Endothelial cell (in vitro differentiated cells): ENCODE measurements at regions not wholly inside any gene's neighbourhood (a gene's known extent, or its start where the extent isn't known, plus 50 kb on each side); places are given as distances from the start of the nearest gene placed in this dataset.

ENCODE experiments used
- DNase-seq: peaks from one replicate; pipeline ENCODE4 v3.0.0; 2021; ENCODE audit warnings: low spot score
- H3K27ac Mint-ChIP-seq: one replicate; pipeline ENCODE4 v1.8.0; 2021; ENCODE audit warnings: mixed read lengths, inconsistent platforms; ENCODE audit not compliant: unreplicated experiment
- H3K27me3 Mint-ChIP-seq: one replicate; pipeline ENCODE4 v1.8.0; 2021; ENCODE audit warnings: mild to moderate bottlenecking, moderate library complexity, mixed read lengths, inconsistent platforms; ENCODE audit not compliant: unreplicated experiment
- H3K36me3 Mint-ChIP-seq: one replicate; pipeline ENCODE4 v1.8.0; 2021; ENCODE audit warnings: mild to moderate bottlenecking, low read depth, mixed read lengths, inconsistent platforms; ENCODE audit not compliant: unreplicated experiment
- H3K4me1 Mint-ChIP-seq: one replicate; pipeline ENCODE4 v1.8.0; 2021; ENCODE audit warnings: mild to moderate bottlenecking, mixed read lengths, inconsistent platforms; ENCODE audit not compliant: unreplicated experiment
- H3K4me3 Mint-ChIP-seq: one replicate; pipeline ENCODE4 v1.8.0; 2021; ENCODE audit warnings: mild to moderate bottlenecking, mixed read lengths, inconsistent platforms; ENCODE audit not compliant: unreplicated experiment
- H3K9me3 Mint-ChIP-seq: one replicate; pipeline ENCODE4 v1.8.0; 2021; ENCODE audit warnings: mixed read lengths, inconsistent platforms; ENCODE audit not compliant: unreplicated experiment
- TF ChIP-seq, protein P1 (sequence below): fragments of 200-600 bp; sonication (generic); IDR thresholded peaks from one replicate; pipeline ENCODE4 v1.5.0; 2021; ENCODE audit warnings: antibody characterized with exemption; ENCODE audit not compliant: unreplicated experiment

DNA sequence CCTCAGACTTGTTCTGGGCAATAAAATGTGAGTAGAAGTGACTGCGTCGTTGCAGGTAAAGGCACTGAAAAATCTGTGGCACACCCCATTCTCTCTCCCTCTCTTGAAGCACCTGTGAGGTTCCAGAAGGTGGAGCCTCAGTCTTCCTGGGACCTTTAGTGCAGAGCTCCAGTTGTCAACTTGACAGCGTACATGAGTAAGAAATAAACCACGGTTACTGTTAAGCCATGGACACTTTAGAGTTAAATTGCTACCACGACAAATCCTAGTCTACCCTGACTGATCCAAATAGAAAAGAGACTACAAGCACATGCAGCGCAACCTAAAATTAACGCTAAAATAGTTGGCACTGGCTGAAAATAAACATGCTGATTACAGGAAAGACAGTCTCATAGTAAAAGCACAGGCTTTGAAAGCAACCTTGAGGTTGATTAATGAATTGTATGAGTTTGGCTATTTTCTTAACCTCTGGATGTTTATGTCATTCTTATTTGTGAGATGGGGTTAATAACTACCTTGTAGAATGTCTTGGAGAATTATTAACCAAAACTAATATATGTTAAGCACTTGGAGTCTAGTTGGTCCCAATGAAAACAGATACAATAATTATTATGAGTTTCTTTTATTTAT, 93.0 kb upstream of the PLPPR4 start:
- no peak overlapping the region for H3K4me3 Mint-ChIP-seq
- H3K4me1 Mint-ChIP-seq = no peaks in the 10 kb centered on the region
- no peaks in the 10 kb centered on the region for H3K36me3 Mint-ChIP-seq
- DNase-seq = no peak
- H3K9me3 Mint-ChIP-seq = no peaks in the 10 kb centered on the region
- no peaks in the 10 kb centered on the region for H3K27me3 Mint-ChIP-seq
- H3K27ac Mint-ChIP-seq = no peak overlapping the region
- TF ChIP-seq, protein P1, sequence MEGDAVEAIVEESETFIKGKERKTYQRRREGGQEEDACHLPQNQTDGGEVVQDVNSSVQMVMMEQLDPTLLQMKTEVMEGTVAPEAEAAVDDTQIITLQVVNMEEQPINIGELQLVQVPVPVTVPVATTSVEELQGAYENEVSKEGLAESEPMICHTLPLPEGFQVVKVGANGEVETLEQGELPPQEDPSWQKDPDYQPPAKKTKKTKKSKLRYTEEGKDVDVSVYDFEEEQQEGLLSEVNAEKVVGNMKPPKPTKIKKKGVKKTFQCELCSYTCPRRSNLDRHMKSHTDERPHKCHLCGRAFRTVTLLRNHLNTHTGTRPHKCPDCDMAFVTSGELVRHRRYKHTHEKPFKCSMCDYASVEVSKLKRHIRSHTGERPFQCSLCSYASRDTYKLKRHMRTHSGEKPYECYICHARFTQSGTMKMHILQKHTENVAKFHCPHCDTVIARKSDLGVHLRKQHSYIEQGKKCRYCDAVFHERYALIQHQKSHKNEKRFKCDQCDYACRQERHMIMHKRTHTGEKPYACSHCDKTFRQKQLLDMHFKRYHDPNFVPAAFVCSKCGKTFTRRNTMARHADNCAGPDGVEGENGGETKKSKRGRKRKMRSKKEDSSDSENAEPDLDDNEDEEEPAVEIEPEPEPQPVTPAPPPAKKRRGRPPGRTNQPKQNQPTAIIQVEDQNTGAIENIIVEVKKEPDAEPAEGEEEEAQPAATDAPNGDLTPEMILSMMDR = no peak

DNA sequence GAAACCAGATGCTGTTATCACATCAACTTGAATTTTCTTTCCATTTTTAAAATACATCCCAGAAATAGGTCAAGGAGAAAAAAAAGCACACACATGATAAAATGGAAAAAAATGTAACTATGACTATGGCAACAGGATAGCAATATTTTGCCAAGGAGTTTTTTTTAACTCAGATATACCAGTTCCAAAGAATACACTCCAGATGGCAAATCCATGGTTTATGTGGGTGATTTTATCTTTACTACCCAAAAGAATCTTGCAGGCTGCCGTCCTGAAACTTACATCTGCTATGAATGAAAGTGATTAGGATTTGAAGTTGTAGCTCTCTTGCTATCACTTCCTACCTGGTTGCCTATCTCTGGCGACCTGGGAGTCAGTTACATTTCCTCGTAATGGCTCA, 91.0 kb upstream of the PLPPR4 start:
- Mint-ChIP-seq H3K4me1 (no peaks in the 10 kb centered on the region), H3K9me3 (no peaks in the 10 kb centered on the region), H3K27ac (no peak overlapping the region), H3K27me3 (no peaks in the 10 kb centered on the region), H3K36me3 (no peaks in the 10 kb centered on the region), H3K4me3 (no peak overlapping the region)
- TF ChIP-seq, protein P1 = no peak
- no peak for DNase-seq

DNA sequence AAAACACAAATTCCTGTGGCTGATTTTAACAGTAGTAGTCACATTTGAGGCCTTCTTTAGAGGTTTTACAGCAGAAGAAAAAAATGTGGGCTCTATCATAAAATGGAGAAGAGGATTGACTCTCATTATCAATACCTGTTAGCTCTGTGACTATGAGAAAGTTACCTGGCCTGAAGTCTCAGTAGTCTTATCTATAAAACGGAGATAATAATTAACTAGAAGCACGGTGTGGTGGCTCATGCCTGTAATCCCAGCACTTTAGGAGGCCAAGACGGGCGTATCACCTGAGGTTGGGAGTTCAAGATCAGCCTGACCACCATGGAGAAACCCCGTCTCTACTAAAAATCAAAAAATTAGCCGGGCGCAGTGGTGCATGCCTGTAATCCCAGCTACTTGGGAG, 90.4 kb upstream of the PLPPR4 start:
- Mint-ChIP-seq H3K9me3 (no peaks in the 10 kb centered on the region), H3K36me3 (no peaks in the 10 kb centered on the region), H3K4me1 (no peaks in the 10 kb centered on the region), H3K27ac (no peak overlapping the region), H3K4me3 (no peak overlapping the region), H3K27me3 (no peaks in the 10 kb centered on the region)
- no peak for DNase-seq
- TF ChIP-seq, protein P1 = no peak

DNA sequence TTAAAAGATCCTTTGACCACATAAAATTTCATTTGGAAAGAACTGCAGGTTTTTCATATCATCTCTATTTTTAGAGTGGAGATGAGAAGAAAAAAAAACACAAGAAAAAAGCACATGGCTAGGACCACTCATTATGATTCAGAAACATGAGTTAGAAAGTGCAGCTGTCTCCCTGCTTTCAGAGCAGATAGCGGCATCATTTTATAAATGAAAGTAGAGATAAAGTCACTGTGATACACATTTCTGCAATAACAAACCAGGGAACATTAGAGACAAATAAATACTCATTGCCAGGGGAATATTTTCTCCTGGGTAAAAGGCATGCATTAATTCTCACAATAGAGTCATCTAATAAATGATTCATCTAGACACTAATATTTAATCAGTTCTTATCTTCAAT, 87.5 kb upstream of the PLPPR4 start:
- Mint-ChIP-seq H3K27me3 (no peaks in the 10 kb centered on the region), H3K27ac (no peak overlapping the region), H3K9me3 (no peaks in the 10 kb centered on the region), H3K4me1 (no peaks in the 10 kb centered on the region), H3K4me3 (no peak overlapping the region), H3K36me3 (no peaks in the 10 kb centered on the region)
- TF ChIP-seq, protein P1 = no peak
- no peak for DNase-seq

DNA sequence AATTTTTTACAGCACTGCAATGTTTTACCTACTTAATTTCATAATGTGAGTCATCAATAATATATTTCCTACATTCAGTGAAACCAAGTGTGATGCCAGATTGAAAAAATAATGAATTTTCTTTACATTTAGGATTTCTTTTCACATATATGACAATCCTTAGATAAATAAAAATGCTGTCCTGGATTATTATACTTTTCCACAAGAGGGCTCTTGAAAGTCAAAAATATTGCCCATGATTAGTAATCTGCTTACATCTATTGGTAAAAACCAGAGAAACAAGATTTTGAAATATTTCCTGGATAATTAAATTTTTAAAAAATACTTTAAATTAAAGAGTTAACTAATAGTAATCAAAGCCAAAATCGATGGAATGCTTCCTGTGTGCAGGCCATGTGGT, 86.8 kb upstream of the PLPPR4 start:
- no peak for DNase-seq
- Mint-ChIP-seq H3K4me3 (no peak overlapping the region), H3K4me1 (no peaks in the 10 kb centered on the region), H3K27ac (no peak overlapping the region), H3K36me3 (no peaks in the 10 kb centered on the region), H3K9me3 (no peaks in the 10 kb centered on the region), H3K27me3 (no peaks in the 10 kb centered on the region)
- TF ChIP-seq, protein P1 = no peak
